GM20000 (cell line): ENCODE measurements at regions not wholly inside any gene's neighbourhood (a gene's known extent, or its start where the extent isn't known, plus 50 kb on each side); places are given as distances from the start of the nearest gene placed in this dataset.

Source experiments
- DNase-seq: peaks from one replicate; pipeline ENCODE4 v3.0.0; 2012; ENCODE audit warnings: low spot score
- CTCF ChIP-seq: IDR thresholded peaks from 2 replicates; pipeline ENCODE4 v1.5.1; 2012; ENCODE audit warnings: mild to moderate bottlenecking, control low read depth; ENCODE audit errors: extremely low read depth, missing control alignments

GRCh38 chr13:31947506-31947905, 84.1 kb upstream of the FRY start:
- DNase-seq: no peak
- TF ChIP-seq CTCF: no peak

GRCh38 chr13:31949486-31949885, 82.1 kb upstream of the FRY start:
- TF ChIP-seq CTCF: no peak
- no peak for DNase-seq

- no peak for TF ChIP-seq CTCF
- no peak for DNase-seq
Measured at GRCh38 chr13:31950111-31950815, 81.3 kb upstream of the FRY start.

- no peak for TF ChIP-seq CTCF
- peak; percentile 82 for DNase-seq
Measured at GRCh38 chr13:31951215-31951678, 80.3 kb upstream of the FRY start.

GRCh38 chr13:31952641-31953380, 78.8 kb upstream of the FRY start:
- TF ChIP-seq CTCF: no peak
- no peak for DNase-seq

GRCh38 chr13:31955101-31955500, 76.5 kb upstream of the FRY start:
- DNase-seq: no peak
- no peak for TF ChIP-seq CTCF

GRCh38 chr13:31955741-31956140, 75.8 kb upstream of the FRY start:
- DNase-seq: no peak
- TF ChIP-seq CTCF: no peak
